IMR-90 (cell line): ENCODE measurements at regions not wholly inside any gene's neighbourhood (a gene's known extent, or its start where the extent isn't known, plus 50 kb on each side); places are given as distances from the start of the nearest gene placed in this dataset.

Experiments
- ATAC-seq: fragments of 200-7000 bp; cut with Tn5 transposase; 2 replicates; pipeline ENCODE4 v1.9.1; 2020; ENCODE audit warnings: low read depth, mild to moderate bottlenecking, moderate library complexity
- BruUV-seq: library from RNA; stranded (reverse); fragments of 400-500 nt; replicated peaks from 2 replicates; lab custom pipeline; 2021; lab: Mats Ljungman, UMichigan
- CTCF ChIA-PET: fragments of 300-600 bp; formaldehyde crosslinking; extraction: SDS; loops from one replicate; lab custom pipeline; 2021; ENCODE audit warnings: antibody characterized with exemption; lab: Yijun Ruan, JAX
- POLR2A ChIA-PET: fragments of 300-600 bp; sonication (Branson Sonifier 250); formaldehyde crosslinking; loops from one replicate; lab custom pipeline; 2022; ENCODE audit warnings: antibody characterized with exemption; ENCODE audit not compliant: unreplicated experiment; lab: Charles Lee
- DNase-seq: peaks from one replicate; pipeline ENCODE4 v3.0.0; 2013
- H2AFZ ChIP-seq: replicated peaks from 2 replicates; pipeline ENCODE3; 2013; ENCODE audit warnings: low read length, mild to moderate bottlenecking; ENCODE audit not compliant: poor library complexity
- H2AK5ac ChIP-seq: 2 replicates; pipeline ENCODE4 v1.6.1; 2013; ENCODE audit warnings: low read depth, low read length, inconsistent platforms
- H2AK9ac ChIP-seq: replicated peaks from 2 replicates; pipeline ENCODE3; 2013; ENCODE audit warnings: mild to moderate bottlenecking, low read depth, low read length, moderate library complexity; ENCODE audit not compliant: poor library complexity
- H2BK120ac ChIP-seq: 2 replicates; pipeline ENCODE4 v1.6.1; 2013; ENCODE audit warnings: low read depth, low read length, inconsistent platforms
- H2BK15ac ChIP-seq: 3 replicates; pipeline ENCODE4 v1.6.1; 2013; ENCODE audit warnings: low read depth, low read length, inconsistent platforms
- H2BK20ac ChIP-seq: 2 replicates; pipeline ENCODE4 v1.6.1; 2013; ENCODE audit warnings: low read depth, mild to moderate bottlenecking, inconsistent platforms, low read length, moderate library complexity
- H2BK5ac ChIP-seq: 2 replicates; pipeline ENCODE4 v1.6.1; 2013; ENCODE audit warnings: mild to moderate bottlenecking, low read depth, low read length, inconsistent platforms; ENCODE audit not compliant: poor library complexity, severe bottlenecking
- H3K14ac ChIP-seq: replicated peaks from 2 replicates; pipeline ENCODE4 v1.6.1; 2013; ENCODE audit warnings: low read depth, low read length, inconsistent platforms
- H3K18ac ChIP-seq: 2 replicates; pipeline ENCODE4 v1.6.1; 2013; ENCODE audit warnings: low read depth, low read length, control low read depth
- H3K23ac ChIP-seq: 2 replicates; pipeline ENCODE4 v1.6.1; 2013; ENCODE audit warnings: low read depth, low read length, inconsistent platforms
- H3K27ac ChIP-seq: 2 replicates; pipeline ENCODE4 v1.5.1; 2013; ENCODE audit warnings: mild to moderate bottlenecking, control low read depth, low read length; ENCODE audit not compliant: insufficient read depth
- H3K27me3 ChIP-seq: 2 replicates; pipeline ENCODE4 v1.6.1; 2013; ENCODE audit warnings: low read length; ENCODE audit not compliant: control insufficient read depth, insufficient read depth
- H3K36me3 ChIP-seq: 2 replicates; pipeline ENCODE4 v1.6.1; 2013; ENCODE audit warnings: low read length, mixed read lengths; ENCODE audit not compliant: control insufficient read depth, insufficient read depth
- H3K4ac ChIP-seq: 2 replicates; pipeline ENCODE4 v1.6.1; 2013; ENCODE audit warnings: low read depth, low read length, inconsistent platforms
- H3K4me1 ChIP-seq: 2 replicates; pipeline ENCODE4 v1.6.1; 2013; ENCODE audit warnings: low read length, mixed read lengths; ENCODE audit not compliant: control insufficient read depth, insufficient read depth
- H3K4me2 ChIP-seq: 2 replicates; pipeline ENCODE4 v1.6.1; 2013; ENCODE audit warnings: low read depth, mild to moderate bottlenecking, control low read depth, low read length, moderate library complexity
- H3K4me3 ChIP-seq: 2 replicates; pipeline ENCODE4 v1.5.1; 2013; ENCODE audit warnings: low read depth, mild to moderate bottlenecking, control low read depth, low read length, moderate library complexity; ENCODE audit not compliant: insufficient read depth
- H3K56ac ChIP-seq: 2 replicates; pipeline ENCODE4 v1.6.1; 2013; ENCODE audit warnings: low read length, inconsistent platforms; ENCODE audit not compliant: insufficient read depth; ENCODE audit errors: extremely low read depth
- H3K79me1 ChIP-seq, 2 experiments: 2 replicates each; pipeline ENCODE4 v1.6.1; 2013; ENCODE audit warnings: low read length in 2 of 2, inconsistent platforms in 1 of 2, low read depth in 1 of 2
- H3K9ac ChIP-seq: 2 replicates; pipeline ENCODE4 v1.6.1; 2013; ENCODE audit warnings: low read depth, low read length, control low read depth
- H3K9me1 ChIP-seq: 2 replicates; pipeline ENCODE4 v1.6.1; 2013; ENCODE audit warnings: low read length, inconsistent platforms; ENCODE audit not compliant: insufficient read depth
- H3K9me3 ChIP-seq: 2 replicates; pipeline ENCODE4 v1.6.1; 2013; ENCODE audit warnings: low read length; ENCODE audit not compliant: control insufficient read depth, insufficient read depth
- H4K20me1 ChIP-seq: 2 replicates; pipeline ENCODE4 v1.6.1; 2013; ENCODE audit warnings: low read length, inconsistent platforms; ENCODE audit not compliant: insufficient read depth
- H4K5ac ChIP-seq: 2 replicates; pipeline ENCODE4 v1.6.1; 2013; ENCODE audit warnings: mild to moderate bottlenecking, low read depth, low read length, control low read depth
- H4K8ac ChIP-seq, 2 experiments: 2 replicates each; pipeline ENCODE4 v1.6.1; 2013; ENCODE audit warnings: low read depth in 2 of 2, low read length in 2 of 2, control low read depth in 1 of 2, inconsistent platforms in 1 of 2
- H4K91ac ChIP-seq: 2 replicates; pipeline ENCODE4 v1.6.1; 2013; ENCODE audit warnings: low read depth, low read length, inconsistent platforms; ENCODE audit not compliant: insufficient read depth
- CHD1 ChIP-seq: IDR thresholded peaks from 2 replicates; pipeline ENCODE4 v1.6.1; 2012; ENCODE audit warnings: low read depth, low read length, improper control_type of control experiment
- ELK1 ChIP-seq: fragments of 150-350 bp; IDR thresholded peaks from 2 replicates; pipeline ENCODE4 v1.6.1; 2016; ENCODE audit warnings: low read depth, mild to moderate bottlenecking, low read length, moderate library complexity, borderline replicate concordance
- NFE2L2 ChIP-seq: fragments of 150-350 bp; IDR thresholded peaks from 2 replicates; pipeline ENCODE4 v1.6.1; 2016; ENCODE audit warnings: low read depth, mild to moderate bottlenecking, low read length
- WGBS, 2 experiments: methylation state at CpG; one replicate each; pipeline versions ENCODE4 v1.1.5 to v1.1.7; 2013; ENCODE audit warnings: missing lambda C conversion rate in 2 of 2; ENCODE audit not compliant: insufficient read length in 1 of 2; ENCODE audit errors: extremely low coverage in 2 of 2; 5-methylcytosine and 5-hydroxymethylcytosine counted together
- dilution Hi-C: fragments of 300-500 bp; cut with HindIII; formaldehyde crosslinking; loops from one replicate; pipeline ENCODE4 v1.14.3; 2018; ENCODE audit warnings: low sequenced_read_pairs; ENCODE audit not compliant: unreplicated experiment
- in situ Hi-C: fragments of 300-500 bp; cut with MboI; formaldehyde crosslinking; loops from 3 replicates; pipeline ENCODE4 v1.14.3; 2019; ENCODE audit warnings: low sequenced_read_pairs, inconsistent platforms, mixed read lengths
- intact Hi-C: fragments of 100-400 bp; cut with micrococcal nuclease; formaldehyde crosslinking; loops from 2 replicates; pipeline ENCODE4 v1.10.0; 2022

GRCh38 chr11:114775875-114776621, 97.7 kb downstream of the NXPE2 start:
- H3K56ac ChIP-seq = no peak overlapping the region
- no peak for TF ChIP-seq NFE2L2
- TF ChIP-seq CHD1 = no peak
- no peak for TF ChIP-seq ELK1
- no peak overlapping the region for H2BK5ac ChIP-seq
- no peaks in the 10 kb centered on the region for H3K79me1 ChIP-seq
- ChIA-PET POLR2A (no interaction called here), CTCF (no interaction called here)
- H3K36me3 ChIP-seq = no peaks in the 10 kb centered on the region
- DNase-seq = no peak
- no peak overlapping the region for H4K5ac ChIP-seq
- ATAC-seq = no peak
- H3K9me3 ChIP-seq = no peaks in the 10 kb centered on the region
- no peak overlapping the region for H4K91ac ChIP-seq
- H3K4me2 ChIP-seq = no peak overlapping the region
- in situ Hi-C loops = no loop called here
- H4K8ac ChIP-seq = no peak overlapping the region
- H3K9ac ChIP-seq = no peak overlapping the region
- no peak overlapping the region for H3K27ac ChIP-seq
- H2BK120ac ChIP-seq = no peak overlapping the region
- intact Hi-C loops = loop anchor here (2.0 to 10.0 kb wide), 3 partner anchors 727 to 1719 kb away; no protein-coding TSS in a partner anchor
- dilution Hi-C loops = no loop called here
- H3K18ac ChIP-seq = no peak overlapping the region
- no peak overlapping the region for H2AK5ac ChIP-seq
- peaks cover 2% of the 10 kb centered on the region; the same call in 1 of the 2 replicates for H3K27me3 ChIP-seq
- H3K4ac ChIP-seq = no peak overlapping the region
- no peak overlapping the region for H3K14ac ChIP-seq
- H3K4me3 ChIP-seq = no peak overlapping the region
- H2AFZ ChIP-seq = peak overlapping the region; percentile 33
- 65% methylated on average over 4 of the region's 19 CpGs; no CpG with 5 or more reads in 1 of the 2 experiments for WGBS, 2 experiments
- no peaks in the 10 kb centered on the region for H3K9me1 ChIP-seq
- no TSS peak for BruUV-seq
- H4K20me1 ChIP-seq = no peaks in the 10 kb centered on the region
- no peak overlapping the region for H3K23ac ChIP-seq
- H2BK15ac ChIP-seq = no peak overlapping the region
- H2BK20ac ChIP-seq = no peak overlapping the region
- no peaks in the 10 kb centered on the region for H3K4me1 ChIP-seq
- no peak overlapping the region for H2AK9ac ChIP-seq
